ENCODE measurements at regions not wholly inside any gene's neighbourhood (a gene's known extent, or its start where the extent isn't known, plus 50 kb on each side); places are given as distances from the start of the nearest gene placed in this dataset.

DNA sequence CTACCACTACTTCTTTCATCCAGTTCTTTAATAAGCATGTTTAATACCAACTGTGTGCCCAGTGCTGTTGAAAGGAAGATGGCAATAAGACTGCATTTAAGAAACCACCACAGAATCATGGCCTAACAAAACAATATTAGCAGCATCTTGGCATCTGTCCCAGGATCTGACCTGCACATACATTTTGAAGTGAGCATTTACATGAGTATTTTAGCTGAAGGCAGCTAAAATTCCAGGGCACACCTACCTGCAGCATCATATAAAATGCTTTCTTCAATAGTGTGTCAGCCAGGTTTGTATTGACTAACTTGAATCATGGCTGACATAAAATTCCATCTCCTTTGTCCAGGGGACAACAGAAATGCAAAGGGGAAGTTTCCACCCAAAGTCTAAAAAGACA, 65.0 kb upstream of the ARHGAP5 start:
- H3K4ac ChIP-seq (replicated peaks; ENCODE audit: insufficient read length, low read depth, low read length), result no peak overlapping the region
- no peak overlapping the region for H2AK5ac ChIP-seq (ENCODE audit: low read depth, low read length)
- no peak overlapping the region for H2BK20ac ChIP-seq (ENCODE audit: low read length)
- H3K23me2 ChIP-seq (ENCODE audit: low read depth, low read length), result no peaks in the 10 kb centered on the region; the same call in 1 of the 2 replicates
- H3K9me3 ChIP-seq (ENCODE audit: insufficient read depth in 2 of 2, low read depth in 1 of 2, low read length in 1 of 2), result no peaks in the 10 kb centered on the region
- H3K4me1 ChIP-seq (replicated peaks in 1 of 4; ENCODE audit: control insufficient read depth in 3 of 4, insufficient read depth in 4 of 4, low read length in 3 of 4), result no peaks in the 10 kb centered on the region
- DNase-seq (ENCODE audit: low read depth in 1 of 2, low spot score in 2 of 2) (no peak), FAIRE-seq (no peak)
- no peak overlapping the region for H3K4me3 ChIP-seq (ENCODE audit: extremely low read depth in 1 of 4, insufficient read depth in 2 of 4, low read depth in 3 of 4, low read length in 4 of 4)
- H3K79me2 ChIP-seq (ENCODE audit: control insufficient read depth in 1 of 2, insufficient read depth in 2 of 2, low read length in 2 of 2), result no peaks in the 10 kb centered on the region
- no peaks in the 10 kb centered on the region for H3K36me3 ChIP-seq (ENCODE audit: control insufficient read depth in 2 of 4, insufficient read depth in 4 of 4, low read length in 3 of 4)
- no peak overlapping the region for H2BK12ac ChIP-seq (ENCODE audit: low read depth, low read length)
- H2AFZ ChIP-seq (ENCODE audit: low read length), result no peak overlapping the region
- no peak overlapping the region for H2BK5ac ChIP-seq (ENCODE audit: low read depth, low read length)
- no peak overlapping the region for H3K9ac ChIP-seq (replicated peaks in 1 of 4; ENCODE audit: extremely low read depth in 1 of 4, low read depth in 3 of 4, low read length in 3 of 4)
- no peak overlapping the region for H2BK120ac ChIP-seq (replicated peaks; ENCODE audit: low read depth, low read length)
- H3K56ac ChIP-seq (replicated peaks; ENCODE audit: insufficient read length, low read depth, low read length), result no peak overlapping the region
- no peak overlapping the region for H3K4me2 ChIP-seq (ENCODE audit: insufficient read depth in 1 of 2, low read depth in 2 of 2, low read length in 2 of 2)
- H3K23ac ChIP-seq (ENCODE audit: insufficient read length), result no peak overlapping the region
- H3K27ac ChIP-seq (ENCODE audit: low read depth, low read length), result no peak overlapping the region
- no peak overlapping the region for H4K5ac ChIP-seq (ENCODE audit: insufficient read length, low read depth, low read length)
- no peaks in the 10 kb centered on the region for H3K79me1 ChIP-seq (ENCODE audit: low read depth, low read length)
- H3K18ac ChIP-seq (ENCODE audit: extremely low read depth, low read length), result no peak overlapping the region
- no peak overlapping the region for H3K14ac ChIP-seq (ENCODE audit: insufficient read length)
- H4K91ac ChIP-seq (replicated peaks; ENCODE audit: insufficient read length, low read length), result no peak overlapping the region
- H4K8ac ChIP-seq (ENCODE audit: extremely low read depth, insufficient read depth, low read length), result no peak overlapping the region
- H4K20me1 ChIP-seq (replicated peaks in 1 of 2; ENCODE audit: control insufficient read depth in 1 of 2, insufficient read depth in 2 of 2, low read length in 2 of 2), result no peaks in the 10 kb centered on the region
- no peaks in the 10 kb centered on the region; a peak in 1 of 7 replicates for H3K27me3 ChIP-seq (replicated peaks in 1 of 4; ENCODE audit: control insufficient read depth in 3 of 4, extremely low read depth in 1 of 4, insufficient read depth in 3 of 4, low read length in 3 of 4)
- CTCF ChIA-PET (ENCODE audit: partially characterized antibody), result interaction anchor here (1.6 to 1.9 kb wide), 3 partner anchors 22 to 85 kb away, joined by 3 to 7 read pairs (median 4); no protein-coding TSS in a partner anchor
- POLR2A ChIA-PET (ENCODE audit: partially characterized antibody), result no interaction called here
- H2BK15ac ChIP-seq (ENCODE audit: low read length), result no peak overlapping the region
- TF ChIP-seq NANOG (IDR thresholded peaks at IDR 0.05; ENCODE audit: insufficient read depth, low read depth, low read length, poor library complexity, severe bottlenecking) (no peak), CHD1 (IDR thresholded peaks at IDR 0.05; ENCODE audit: low read depth, low read length) (no peak), SAP30 (IDR thresholded peaks at IDR 0.05; ENCODE audit: insufficient read depth, insufficient replicate concordance, low read length) (no peak)

Data from H1 (cell line).